ENCODE measurements at regions not wholly inside any gene's neighbourhood (a gene's known extent, or its start where the extent isn't known, plus 50 kb on each side); places are given as distances from the start of the nearest gene placed in this dataset.

- TF ChIP-seq CTCF (conservative IDR thresholded peaks at IDR 0.05 in 1 of 2, IDR thresholded peaks at IDR 0.05 in 1 of 2; ENCODE audit: low read depth in 1 of 2, low read length in 2 of 2) (no peak), EZH2 (IDR thresholded peaks at IDR 0.05; ENCODE audit: low read length, missing control alignments) (no peak)
These were observed 407.1 kb upstream of the LRRC4C start for GRCh38 chr11:41866525-41866924.
